Gastroesophageal sphincter (tissue), 4 donors: ENCODE measurements at regions not wholly inside any gene's neighbourhood (a gene's known extent, or its start where the extent isn't known, plus 50 kb on each side); places are given as distances from the start of the nearest gene placed in this dataset.

Experiments used
- ATAC-seq: fragments of 150-250 bp; one replicate; pipeline ENCODE4 v1.9.1; 2016; ENCODE audit warnings: mild to moderate bottlenecking, moderate library complexity
- H3K27ac ChIP-seq, 4 donors: fragments of 200-600 bp; sonication (generic) in 3 of 4; 1 replicate in 3 of 4; 2 replicates in 1 of 4; pipeline ENCODE4 v1.5.1; 2016 to 2019
- H3K27me3 ChIP-seq: fragments of 200-600 bp; sonication (generic); one replicate; pipeline ENCODE4 v1.5.1; 2019
- H3K36me3 ChIP-seq, 2 donors: fragments of 200-600 bp; sonication (generic); one replicate each; pipeline ENCODE4 v1.5.1; 2019; ENCODE audit warnings: control low read depth in 1 of 2
- H3K4me1 ChIP-seq, 3 donors: fragments of 200-600 bp; sonication (generic); 1 replicate in 2 of 3; 2 replicates in 1 of 3; pipeline ENCODE4 v1.5.1; 2016 to 2019; ENCODE audit warnings: control low read depth in 2 of 3
- H3K4me3 ChIP-seq, 2 donors: fragments of 200-600 bp; sonication (generic); one replicate each; pipeline ENCODE4 v1.5.1; 2019; ENCODE audit warnings: mild to moderate bottlenecking in 1 of 2, moderate library complexity in 1 of 2
- H3K9me3 ChIP-seq, 3 donors: fragments of 200-600 bp; sonication (generic); one replicate each; pipeline ENCODE4 v1.5.1; 2017 to 2019; ENCODE audit warnings: control low read depth in 2 of 3
- EP300 ChIP-seq: sonication (generic); formaldehyde crosslinking; IDR thresholded peaks from one replicate; pipeline ENCODE4 v1.6.1; 2017; ENCODE audit warnings: antibody characterized with exemption, mild to moderate bottlenecking
- POLR2A ChIP-seq, 2 donors: fragments of 450-650 bp; IDR thresholded peaks; one replicate each; pipeline ENCODE4 v1.6.1; 2017; ENCODE audit warnings: antibody characterized with exemption in 2 of 2, mild to moderate bottlenecking in 2 of 2, moderate library complexity in 1 of 2
- POLR2AphosphoS5 ChIP-seq: sonication (generic); formaldehyde crosslinking; IDR thresholded peaks from one replicate; pipeline ENCODE4 v1.6.1; 2017; ENCODE audit warnings: antibody characterized with exemption
- WGBS, 2 donors: methylation state at CpG; one replicate each; pipeline ENCODE4 v1.1.5; 2018; ENCODE audit warnings: low coverage in 1 of 2; 5-methylcytosine and 5-hydroxymethylcytosine counted together
- TF ChIP-seq, protein P1 (sequence below), 4 experiments: fragments of 200-600 bp in 2 of 4; fragments of 450-650 bp in 2 of 4; sonication (generic) in 1 of 4; IDR thresholded peaks; one replicate each; pipeline ENCODE4 v1.5.1; 2017 to 2019; ENCODE audit warnings: antibody characterized with exemption in 4 of 4, mild to moderate bottlenecking in 2 of 4, moderate library complexity in 2 of 4

DNA sequence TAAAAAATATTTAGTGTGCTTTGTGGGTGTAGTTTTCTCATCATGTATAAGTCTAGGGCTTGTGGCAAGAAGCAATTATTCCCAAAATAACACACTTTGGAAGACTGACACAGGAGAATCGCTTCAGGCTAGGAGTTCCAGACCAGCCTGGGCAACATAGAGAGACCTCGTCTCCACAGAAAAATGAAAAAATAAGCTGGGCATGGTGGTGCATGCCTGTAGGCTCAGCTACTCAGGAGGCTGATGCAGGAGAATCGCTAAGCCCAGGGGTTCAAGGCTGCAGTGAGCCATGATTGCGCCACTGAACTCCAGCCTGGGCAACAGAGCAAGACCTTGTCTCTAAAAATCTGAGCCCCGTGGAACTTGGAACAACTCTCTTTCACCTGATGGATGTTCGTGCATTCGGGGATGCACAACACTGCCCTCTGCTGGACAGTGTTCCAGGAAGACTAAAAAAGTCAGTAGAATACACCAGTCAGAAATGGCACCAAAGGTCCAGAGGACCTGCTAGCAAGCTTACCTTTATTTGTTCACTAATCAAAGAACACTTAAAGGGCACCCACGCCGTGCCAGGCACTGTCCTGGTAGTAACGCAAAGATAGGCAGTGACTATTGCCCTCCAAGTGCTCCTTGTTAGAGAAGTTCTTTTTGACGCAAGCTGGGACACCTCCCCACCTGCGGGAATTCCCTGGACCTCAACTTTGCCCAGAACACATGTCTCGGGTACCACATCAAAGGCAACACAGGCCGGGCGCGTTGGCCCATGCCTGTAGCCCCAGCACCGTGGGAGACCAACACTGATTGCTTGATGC is 81.9 kb upstream of the CALN1 start:
- WGBS, 2 donors = 53 to 60% methylated on average over 3 to 7 of the region's 17 CpGs

DNA sequence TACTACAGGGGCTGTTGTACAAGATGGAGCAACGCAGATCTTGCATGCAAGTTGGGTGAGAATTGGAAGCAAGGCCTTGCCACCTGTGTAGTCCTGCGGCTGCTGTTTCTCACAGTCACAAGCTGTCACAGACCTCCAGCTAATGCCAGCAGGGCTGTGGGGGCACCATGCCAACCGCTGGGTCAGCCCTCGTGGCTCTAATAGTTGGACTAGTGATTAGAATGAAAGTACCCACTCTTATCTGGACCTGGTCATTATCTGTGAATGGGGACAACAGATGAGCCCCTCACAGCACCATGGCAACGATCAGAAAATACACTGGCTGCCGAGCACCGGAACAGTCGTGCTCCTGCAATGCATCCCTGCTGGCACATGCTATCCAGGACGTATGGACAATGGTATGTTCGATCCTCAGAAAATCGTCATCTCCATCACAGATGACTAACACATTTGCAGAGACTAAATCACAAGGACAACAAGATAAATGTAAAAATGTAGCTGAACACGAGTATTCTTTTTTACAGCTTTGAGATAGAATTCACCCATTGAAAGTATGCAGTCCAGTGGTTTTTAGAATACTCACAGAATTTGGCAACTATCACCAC is 80.4 kb upstream of the CALN1 start:
- Histone ChIP-seq H3K4me1 (no peaks in the 10 kb centered on the region), H3K27ac (no peak overlapping the region), H3K27me3 (peaks cover 3% of the 10 kb centered on the region), H3K9me3 (peaks cover 0 to 12% (median 0%) of the 10 kb centered on the region in 3 donors), H3K4me3 (no peak overlapping the region), H3K36me3 (no peaks in the 10 kb centered on the region)
- ATAC-seq = no peak
- WGBS, 2 donors = 59 to 73% methylated on average over 7 to 11 of the region's 12 CpGs
- no peak for TF ChIP-seq POLR2A (IDR thresholded peaks at IDR 0.05)
- no peak for TF ChIP-seq EP300
- no peak for TF ChIP-seq POLR2AphosphoS5
- TF ChIP-seq, protein P1, sequence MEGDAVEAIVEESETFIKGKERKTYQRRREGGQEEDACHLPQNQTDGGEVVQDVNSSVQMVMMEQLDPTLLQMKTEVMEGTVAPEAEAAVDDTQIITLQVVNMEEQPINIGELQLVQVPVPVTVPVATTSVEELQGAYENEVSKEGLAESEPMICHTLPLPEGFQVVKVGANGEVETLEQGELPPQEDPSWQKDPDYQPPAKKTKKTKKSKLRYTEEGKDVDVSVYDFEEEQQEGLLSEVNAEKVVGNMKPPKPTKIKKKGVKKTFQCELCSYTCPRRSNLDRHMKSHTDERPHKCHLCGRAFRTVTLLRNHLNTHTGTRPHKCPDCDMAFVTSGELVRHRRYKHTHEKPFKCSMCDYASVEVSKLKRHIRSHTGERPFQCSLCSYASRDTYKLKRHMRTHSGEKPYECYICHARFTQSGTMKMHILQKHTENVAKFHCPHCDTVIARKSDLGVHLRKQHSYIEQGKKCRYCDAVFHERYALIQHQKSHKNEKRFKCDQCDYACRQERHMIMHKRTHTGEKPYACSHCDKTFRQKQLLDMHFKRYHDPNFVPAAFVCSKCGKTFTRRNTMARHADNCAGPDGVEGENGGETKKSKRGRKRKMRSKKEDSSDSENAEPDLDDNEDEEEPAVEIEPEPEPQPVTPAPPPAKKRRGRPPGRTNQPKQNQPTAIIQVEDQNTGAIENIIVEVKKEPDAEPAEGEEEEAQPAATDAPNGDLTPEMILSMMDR (IDR thresholded peaks at IDR 0.05) = no peak

More for the DNA sequence above, 81.9 kb upstream of the CALN1 start:
- TF ChIP-seq, protein P1 (IDR thresholded peaks at IDR 0.05) = peak in 1 of 4 experiments; percentile 61
- TF ChIP-seq POLR2A (IDR thresholded peaks at IDR 0.05) = no peak
- H3K9me3 ChIP-seq = peaks cover 0 to 26% (median 0%) of the 10 kb centered on the region in 3 donors
- ATAC-seq = no peak
- no peaks in the 10 kb centered on the region for H3K4me1 ChIP-seq
- H3K36me3 ChIP-seq = no peaks in the 10 kb centered on the region
- H3K27me3 ChIP-seq = peaks cover 3% of the 10 kb centered on the region
- H3K27ac ChIP-seq = no peak overlapping the region
- no peak overlapping the region for H3K4me3 ChIP-seq

DNA sequence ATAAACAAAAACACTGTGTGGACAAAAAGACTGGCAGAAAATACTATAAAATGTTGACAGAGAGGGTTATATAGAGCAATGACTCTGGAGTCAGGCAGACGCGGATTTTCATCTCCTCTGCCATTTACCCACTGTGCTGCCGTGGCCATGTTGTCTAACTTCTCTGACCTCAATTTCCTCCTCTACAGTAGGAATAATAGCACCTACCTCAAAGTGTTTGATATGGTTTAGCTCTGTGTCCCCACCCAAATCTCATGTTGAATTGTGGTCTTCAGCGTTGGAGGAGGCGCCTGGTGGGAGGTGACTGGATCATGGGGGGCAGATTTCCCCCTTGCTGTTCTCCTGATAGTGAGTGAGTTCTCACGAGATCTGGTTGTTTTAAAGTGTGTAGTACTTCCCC is 78.2 kb upstream of the CALN1 start:
- Histone ChIP-seq H3K36me3 (no peaks in the 10 kb centered on the region), H3K9me3 (no peaks in the 10 kb centered on the region), H3K27me3 (peaks cover 3% of the 10 kb centered on the region), H3K4me3 (no peak overlapping the region), H3K27ac (no peak overlapping the region), H3K4me1 (no peaks in the 10 kb centered on the region)
- TF ChIP-seq POLR2AphosphoS5 (no peak), POLR2A (IDR thresholded peaks at IDR 0.05) (no peak), EP300 (no peak)
- TF ChIP-seq, protein P1 (IDR thresholded peaks at IDR 0.05) = no peak
- ATAC-seq = no peak
- WGBS, 2 donors = 81 to 94% methylated on average over 6 of the region's 6 CpGs

DNA sequence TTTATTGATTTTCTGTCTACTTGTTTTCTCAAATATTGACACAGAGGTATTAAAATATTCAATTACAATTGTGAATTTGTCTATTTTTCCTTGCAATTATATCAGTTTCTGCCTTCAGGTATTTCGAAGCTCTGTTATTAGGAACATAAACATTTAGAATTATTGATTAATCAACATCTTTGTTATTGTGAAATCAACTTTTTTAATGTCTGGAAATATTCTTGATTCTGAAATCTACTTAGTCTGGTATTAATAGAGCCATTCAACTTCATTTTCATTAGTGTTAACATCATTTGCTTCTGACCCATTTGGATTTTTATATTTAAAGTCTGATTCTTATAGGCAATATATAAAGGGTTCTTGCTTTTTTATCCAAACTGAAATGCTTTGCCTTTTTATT is 69.8 kb upstream of the CALN1 start:
- no peak for ATAC-seq
- H3K4me1 ChIP-seq = no peaks in the 10 kb centered on the region
- 55 to 80% methylated on average over 1 of the region's 1 CpG for WGBS, 2 donors
- no peaks in the 10 kb centered on the region for H3K36me3 ChIP-seq
- H3K9me3 ChIP-seq = peaks cover 0 to 11% (median 0%) of the 10 kb centered on the region in 3 donors
- no peaks in the 10 kb centered on the region for H3K27me3 ChIP-seq
- TF ChIP-seq POLR2A (IDR thresholded peaks at IDR 0.05) (no peak), POLR2AphosphoS5 (no peak), EP300 (no peak)
- TF ChIP-seq, protein P1 (IDR thresholded peaks at IDR 0.05) = no peak
- H3K27ac ChIP-seq = no peak overlapping the region
- no peak overlapping the region for H3K4me3 ChIP-seq
